Stimulated activated CD4-positive, alpha-beta T cell treated with anti-CD3 and anti-CD28 coated beads, TNF-alpha, amount 100 ng/mL, for 4 hours (primary cell): ENCODE measurements at regions not wholly inside any gene's neighbourhood (a gene's known extent, or its start where the extent isn't known, plus 50 kb on each side); places are given as distances from the start of the nearest gene placed in this dataset.

Experiments used
- DNase-seq, 3 experiments: peaks; one replicate each; pipeline ENCODE4 v3.0.0-alpha.2; 2020; ENCODE audit warnings: low read depth in 3 of 3

DNA sequence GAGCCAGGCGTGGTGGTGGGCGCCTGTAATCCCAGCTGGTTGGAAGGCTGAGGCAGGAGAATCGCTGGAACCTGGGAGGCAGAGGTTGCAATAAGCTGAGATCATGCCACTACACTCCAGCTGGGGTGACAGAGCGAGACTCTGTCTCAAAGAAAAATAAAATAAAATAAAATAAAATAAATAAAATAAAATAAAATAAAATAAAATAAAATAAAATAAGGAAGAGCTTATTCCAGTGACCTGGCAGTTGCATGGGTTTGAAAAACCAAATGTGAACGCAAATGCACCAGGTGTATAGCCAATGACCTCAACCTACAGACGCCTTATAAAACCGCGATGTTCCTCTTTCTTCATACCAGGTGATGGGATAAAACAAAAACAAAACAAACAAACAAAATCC, 995.7 kb downstream of the TYW1 start:
- DNase-seq, result no peak

DNA sequence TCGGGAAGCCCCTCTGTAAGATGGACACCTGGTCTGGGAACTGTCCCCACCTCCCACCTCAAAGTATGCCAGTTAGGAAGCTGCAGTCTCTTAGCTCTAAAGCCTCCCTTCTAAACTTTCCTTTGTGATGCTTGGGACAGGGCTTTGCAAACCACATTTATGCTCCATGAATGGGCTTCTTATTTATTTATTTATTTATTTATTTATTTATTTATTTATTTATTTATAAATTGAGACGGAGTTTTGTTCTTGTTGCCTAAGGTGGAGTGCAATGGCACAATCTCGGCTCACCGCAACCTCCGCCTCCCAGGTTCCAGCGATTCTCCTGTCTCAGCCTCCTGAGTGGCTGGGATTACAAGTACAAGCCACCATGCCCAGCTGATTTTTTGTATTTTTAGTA, 1009.4 kb downstream of the TYW1 start:
- DNase-seq, result no peak

DNA sequence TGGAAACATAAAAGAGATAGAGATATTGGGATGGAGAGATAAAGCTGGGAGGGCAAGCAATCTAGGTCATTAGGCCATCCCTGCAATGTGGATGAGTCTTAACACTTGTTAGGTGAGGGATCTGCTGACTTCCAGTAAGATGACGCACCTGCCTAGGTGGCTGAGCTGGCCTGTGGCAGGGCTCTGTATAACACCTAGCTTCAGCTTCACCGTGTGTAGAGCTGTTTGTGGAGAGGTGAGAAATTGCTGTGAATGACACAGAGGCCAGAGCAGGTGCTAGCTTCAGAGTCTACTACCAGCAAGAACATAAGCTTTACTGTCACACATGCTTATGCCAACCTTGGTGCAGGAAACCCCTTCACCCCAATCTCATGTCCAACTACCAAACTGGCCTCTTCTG, 1010.0 kb downstream of the TYW1 start:
- DNase-seq, result no peak

DNA sequence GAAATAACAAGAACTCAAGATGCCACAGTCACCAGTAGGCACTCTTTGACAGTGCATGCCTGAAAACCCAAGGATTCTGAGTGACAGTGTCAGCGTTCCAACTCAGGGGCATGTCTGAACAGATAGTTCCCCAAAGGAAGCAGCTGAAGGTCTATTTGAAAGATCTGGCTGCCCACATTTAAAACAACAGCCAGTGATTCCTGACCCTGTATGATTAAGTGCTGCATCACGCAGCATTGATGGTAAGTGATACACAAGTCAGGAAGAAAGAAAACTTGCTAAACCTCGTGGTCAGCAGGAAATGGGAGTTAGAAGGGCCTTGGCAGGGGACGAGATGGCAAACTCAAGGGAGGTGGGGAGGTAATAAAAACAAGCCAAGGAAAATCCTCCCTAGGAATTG, 1013.1 kb downstream of the TYW1 start:
- DNase-seq, result no peak

DNA sequence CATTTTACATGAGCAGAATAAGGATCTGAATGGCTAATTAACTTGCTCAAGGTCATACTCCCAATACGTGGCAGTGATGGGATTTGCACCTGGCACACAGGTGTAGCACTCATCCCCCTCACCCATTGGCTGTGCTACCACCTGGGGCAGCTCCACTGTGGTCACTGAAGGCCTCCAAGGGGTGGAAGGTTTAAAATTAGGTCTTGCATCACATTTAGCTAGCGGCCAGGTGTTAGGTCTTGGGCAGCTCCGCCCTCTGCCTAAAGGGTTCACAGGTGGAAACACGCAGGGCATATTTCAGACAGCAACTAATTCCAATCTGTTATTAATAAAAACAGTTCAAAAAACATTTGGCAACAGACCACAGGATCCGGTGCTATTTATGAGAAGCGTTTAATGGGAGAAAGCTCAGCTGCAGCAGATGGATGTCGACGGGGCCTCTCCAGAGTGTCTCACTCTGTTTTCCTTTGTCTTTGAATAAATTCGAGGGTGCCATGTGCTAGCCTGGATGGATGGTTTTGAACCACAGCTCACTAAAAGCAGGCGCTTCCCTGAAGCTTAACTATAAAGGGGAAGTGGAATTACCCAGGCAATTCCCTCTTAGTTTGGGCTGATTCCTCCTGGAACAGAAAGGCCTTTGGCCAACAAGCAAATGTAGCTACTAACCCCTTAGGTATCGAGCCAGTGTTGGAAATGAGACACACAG, 1017.6 kb downstream of the TYW1 start:
- no peak for DNase-seq

DNA sequence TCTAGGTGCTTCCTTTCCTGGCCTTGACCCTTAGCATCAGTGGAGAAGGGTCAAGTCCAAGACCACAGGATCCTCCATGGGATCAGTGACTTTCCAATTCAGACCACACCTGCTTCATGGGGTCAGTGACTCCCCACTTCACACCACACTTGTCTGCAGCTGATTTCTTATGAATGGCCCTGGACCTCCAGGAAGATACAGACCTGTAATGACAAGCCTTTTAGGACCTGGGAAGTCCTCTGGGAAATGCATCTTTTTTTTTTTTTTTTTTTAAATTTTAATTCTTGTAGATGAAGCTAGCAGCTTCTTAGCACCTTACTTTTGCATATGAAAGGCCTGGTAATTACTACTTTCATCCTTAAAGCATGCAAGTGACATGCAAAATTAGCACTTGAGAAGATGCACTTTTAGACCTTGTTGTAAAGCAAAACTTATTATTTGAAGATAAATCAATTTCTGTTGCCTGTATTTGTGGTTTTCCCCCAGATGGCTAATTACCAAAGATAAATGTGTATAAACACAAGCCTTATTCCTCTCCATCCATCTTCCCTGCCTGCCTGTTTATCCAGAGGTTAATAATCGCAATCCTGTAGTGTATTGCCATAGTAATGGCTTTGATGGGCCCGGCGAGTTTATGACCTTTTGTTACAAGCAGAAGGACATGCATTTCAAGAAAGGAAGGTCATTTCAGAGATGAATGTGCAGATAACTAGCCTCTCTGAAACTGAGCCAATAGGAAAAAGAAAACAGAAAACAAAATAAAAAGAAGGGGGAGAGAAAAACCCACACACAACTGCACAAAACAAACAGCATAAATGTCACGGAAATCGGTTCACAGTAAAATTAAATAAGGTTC, 1018.7 kb downstream of the TYW1 start:
- DNase-seq, result no peak

DNA sequence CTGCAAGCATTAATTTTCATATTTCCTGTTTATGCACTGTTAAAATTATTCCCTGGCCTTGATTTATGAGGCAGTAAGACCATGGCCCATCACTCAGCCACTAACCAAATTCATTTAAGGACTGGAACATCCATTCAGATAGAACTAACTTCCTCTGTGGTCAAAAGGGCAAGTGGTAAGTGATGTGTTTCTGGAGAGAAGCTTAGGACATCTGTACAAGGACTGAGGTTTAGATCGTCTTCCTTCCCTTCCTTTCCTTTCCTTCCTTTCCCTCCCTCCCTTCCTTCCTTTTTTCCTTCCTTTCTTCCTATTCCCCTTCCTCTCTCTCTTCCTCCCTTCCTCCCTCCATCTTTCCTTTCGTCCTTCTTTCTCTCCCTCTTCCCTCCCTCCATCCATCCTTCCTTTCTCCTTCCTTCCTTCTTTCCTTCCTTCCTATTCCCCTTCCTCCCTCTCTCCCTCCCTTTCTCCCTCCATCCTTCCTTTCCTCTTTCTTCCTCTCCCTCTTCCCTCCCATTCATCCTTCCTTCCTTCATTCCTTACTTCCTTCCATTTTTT, 1019.4 kb downstream of the TYW1 start:
- no peak for DNase-seq

DNA sequence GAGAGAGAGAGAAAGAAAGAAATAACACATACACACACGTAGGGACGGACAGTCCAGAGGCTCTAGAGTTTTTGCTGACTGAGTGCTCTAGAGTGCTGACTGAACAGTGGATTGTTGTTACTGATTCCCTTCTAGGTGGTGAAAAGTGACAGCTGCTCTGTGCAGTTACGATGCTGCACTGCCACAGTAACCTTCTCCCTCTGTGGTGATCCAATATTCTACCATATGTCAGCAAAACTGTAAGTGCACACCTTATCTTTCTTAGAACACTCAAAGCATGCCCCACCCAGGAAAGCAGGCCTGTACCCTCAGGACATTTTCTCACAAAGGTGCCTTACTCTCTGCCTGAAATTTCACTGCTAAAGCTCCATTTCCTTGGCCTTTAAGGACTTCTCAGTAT, 1023.5 kb downstream of the TYW1 start:
- no peak for DNase-seq

DNA sequence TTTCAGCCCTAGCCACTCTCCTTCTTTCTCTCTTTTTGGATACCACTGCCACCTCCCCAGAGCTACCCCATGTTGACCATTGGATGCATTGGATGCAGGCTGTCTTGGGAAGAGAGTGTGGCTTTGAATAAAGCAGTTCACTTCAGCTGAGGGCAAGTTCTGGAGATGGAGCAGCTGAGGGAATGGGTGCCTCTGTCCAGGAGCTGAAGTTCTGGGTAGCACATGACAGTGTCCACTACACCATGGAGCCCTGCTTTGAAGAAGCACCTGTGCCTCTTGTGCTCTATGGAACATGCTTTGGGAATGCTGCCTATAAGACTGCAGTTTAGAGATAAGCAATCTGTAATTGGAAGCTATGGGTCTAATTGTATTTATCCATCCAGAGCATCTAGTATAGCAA, 1028.7 kb downstream of the TYW1 start:
- DNase-seq, result no peak

DNA sequence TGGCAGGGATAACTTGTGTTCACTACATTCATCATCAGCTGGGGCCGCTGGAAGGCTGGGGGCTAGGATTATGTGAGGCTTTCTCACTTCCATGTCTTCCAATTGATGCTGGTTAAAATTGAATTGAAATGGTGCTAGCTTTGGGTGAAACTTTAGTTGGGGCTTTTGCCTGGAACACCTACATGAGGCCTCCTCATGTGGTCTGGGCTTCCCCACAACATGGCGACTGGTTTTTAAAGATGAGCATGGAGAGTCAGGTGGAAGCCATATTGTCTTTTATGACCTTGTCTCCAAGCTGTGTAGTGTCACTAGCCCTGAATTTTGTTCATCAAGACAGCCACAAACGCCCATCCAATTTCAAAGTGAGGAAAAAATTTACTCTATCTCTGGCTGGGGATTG, 1033.9 kb downstream of the TYW1 start:
- no peak for DNase-seq

DNA sequence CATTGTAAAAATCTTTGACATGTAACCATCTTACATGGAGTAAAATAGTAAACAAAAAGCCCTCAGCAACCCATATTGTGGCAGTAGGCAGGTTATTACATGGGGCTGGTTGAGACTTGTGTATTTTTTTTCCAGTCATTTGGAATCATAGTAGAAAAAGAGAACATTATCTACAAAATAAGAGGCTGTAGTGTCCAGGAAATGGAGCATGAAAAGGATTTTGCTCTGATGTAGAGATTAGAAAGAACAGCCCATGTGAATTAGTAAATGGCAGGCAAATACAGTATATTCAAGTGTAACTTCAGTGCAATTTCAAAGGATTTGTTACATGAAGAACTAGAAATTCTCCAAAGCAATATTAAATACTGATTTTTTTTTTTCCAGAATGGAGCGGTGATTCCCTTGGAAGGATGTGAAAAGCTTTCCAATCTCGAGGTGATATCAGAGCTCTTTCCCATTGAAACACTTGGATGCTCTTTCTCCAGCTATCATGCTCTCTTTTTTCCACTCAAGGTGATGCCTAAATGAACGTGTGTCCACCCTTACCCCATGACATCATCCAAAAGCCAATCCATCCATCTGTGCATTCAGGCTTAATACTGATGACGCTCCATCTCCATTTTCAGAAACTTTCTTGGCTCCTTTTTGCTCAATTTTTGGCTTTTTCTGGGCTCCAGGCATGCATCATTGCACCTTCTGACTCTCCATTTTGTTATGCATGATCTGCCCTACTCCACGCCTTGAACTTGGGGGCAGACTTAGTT, 1034.7 kb downstream of the TYW1 start:
- no peak for DNase-seq

DNA sequence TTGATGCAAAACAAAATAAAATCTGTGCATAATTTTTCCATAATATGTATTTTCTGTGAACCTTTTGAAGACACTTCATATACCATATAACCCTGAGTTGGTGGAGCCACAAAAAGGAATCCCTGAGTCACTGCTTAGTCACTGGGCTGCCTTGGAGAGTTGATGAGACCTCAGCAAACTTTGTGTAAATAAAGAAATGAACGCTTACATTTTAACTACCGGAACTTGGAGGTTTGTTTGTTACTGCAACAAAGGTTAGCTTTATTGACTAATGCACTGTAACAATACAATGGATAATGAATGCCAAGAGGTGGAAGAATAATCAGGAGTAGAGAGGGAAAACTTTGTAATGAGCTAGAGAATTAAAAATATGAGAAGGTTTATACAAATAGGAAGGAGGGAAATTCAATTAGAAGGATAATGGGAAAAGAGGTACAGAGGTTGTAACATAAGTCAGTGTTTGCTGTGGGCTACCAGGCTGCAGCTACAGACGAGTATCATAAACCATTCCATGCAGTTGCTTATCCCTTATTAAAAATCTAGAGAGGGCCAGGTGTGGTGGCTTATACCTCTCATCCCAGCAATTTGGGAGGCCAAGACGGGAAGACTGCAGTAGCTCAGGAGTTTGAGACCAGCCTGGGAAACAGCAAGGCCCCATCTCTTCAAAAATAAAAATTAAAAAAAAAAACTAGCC, 1042.1 kb downstream of the TYW1 start:
- no peak for DNase-seq

DNA sequence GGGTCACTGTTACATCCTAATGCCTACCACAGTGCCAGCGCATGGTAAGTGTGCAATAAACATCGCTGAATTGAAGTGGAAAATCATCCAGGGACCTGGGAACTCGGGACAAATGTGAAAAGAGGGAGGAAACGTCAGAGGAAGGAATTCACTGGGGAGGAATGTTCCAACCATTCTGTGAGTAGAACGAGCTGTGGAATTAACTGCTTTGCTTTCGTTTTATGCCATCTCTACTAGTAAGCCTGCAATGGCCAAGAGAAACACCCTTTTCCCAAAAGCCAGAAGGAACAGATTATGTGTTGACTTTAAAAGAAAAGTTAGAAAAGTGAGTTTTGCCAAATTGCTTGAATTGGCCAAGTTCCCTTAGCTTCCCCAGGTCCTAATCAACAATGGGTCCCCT, 1044.9 kb downstream of the TYW1 start:
- no peak for DNase-seq

DNA sequence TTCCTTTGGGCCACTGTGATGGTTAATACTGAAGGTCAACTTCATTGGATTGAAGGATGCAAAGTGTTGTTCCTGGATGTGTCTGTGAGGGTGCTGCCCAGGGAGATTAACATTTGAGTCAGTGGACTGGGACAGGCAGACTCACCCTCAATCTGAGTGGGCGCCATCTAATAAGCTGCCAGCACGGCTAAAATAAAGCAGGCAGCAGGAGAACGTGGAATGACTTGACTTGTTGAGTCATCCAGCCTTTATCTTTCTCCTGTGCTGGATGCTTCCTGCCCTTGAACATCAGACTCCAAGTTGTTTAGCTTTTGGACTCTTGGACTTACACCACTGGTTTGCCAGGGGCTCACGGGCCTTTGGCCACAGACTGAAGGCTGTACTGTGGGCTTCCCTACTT, 1046.9 kb downstream of the TYW1 start:
- no peak for DNase-seq

DNA sequence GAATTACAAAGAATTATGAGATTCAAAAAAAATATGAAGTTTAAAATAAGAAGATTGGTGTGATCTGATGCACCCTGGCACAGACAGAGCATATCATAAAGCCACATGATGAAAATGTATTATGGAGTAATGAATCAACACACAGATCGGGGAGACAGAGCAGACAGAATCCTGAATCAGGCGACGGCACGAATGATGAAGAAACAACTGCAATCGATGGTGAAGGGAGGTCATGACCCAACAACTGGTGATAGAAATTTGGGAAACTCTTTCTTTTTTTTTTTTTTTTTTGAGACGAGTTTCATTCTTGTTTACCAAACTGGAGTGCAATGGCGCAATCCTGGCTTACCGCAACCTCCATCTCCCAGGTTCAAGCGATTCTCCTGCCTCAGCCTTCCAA, 1054.0 kb downstream of the TYW1 start:
- DNase-seq, result no peak

DNA sequence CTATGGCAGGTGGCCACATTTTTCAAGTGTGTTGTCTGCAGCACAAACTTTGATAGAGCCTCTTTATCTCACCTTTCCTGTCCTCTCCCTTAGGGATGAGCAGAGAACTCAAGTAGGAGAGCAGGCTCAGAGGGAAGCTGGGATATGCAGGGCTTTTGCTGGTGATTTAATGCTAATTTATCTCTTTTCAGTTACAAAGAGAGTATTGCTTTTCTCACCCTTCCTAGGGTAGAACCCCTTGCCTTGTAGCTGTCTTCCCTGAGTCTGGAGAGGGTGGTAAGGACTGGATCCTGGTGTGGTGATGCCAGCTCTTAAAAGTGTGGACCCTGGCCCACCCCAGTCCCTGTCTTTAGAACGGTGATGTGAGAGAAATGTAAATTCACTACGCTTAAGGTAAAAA, 1061.4 kb downstream of the TYW1 start:
- no peak for DNase-seq

DNA sequence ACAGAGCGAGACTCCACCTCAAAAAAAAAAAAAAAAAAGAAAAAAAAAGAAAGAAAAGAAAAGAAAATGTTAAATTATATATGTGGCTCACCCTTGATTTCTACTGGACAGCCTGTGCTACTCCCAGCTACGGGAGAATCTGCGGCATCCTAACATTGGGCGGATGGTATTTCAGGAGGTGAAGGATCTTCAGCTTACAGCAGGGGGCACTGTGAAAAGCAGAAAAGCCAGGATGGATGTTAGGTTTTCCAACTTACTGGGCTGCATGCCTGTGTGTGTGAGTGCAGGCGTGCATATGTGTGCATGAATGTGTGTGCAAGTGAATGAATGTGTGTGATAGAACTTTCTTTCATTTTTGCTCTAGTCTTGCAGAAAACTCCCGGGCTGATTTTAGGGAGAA, 1066.5 kb downstream of the TYW1 start:
- DNase-seq, result no peak

DNA sequence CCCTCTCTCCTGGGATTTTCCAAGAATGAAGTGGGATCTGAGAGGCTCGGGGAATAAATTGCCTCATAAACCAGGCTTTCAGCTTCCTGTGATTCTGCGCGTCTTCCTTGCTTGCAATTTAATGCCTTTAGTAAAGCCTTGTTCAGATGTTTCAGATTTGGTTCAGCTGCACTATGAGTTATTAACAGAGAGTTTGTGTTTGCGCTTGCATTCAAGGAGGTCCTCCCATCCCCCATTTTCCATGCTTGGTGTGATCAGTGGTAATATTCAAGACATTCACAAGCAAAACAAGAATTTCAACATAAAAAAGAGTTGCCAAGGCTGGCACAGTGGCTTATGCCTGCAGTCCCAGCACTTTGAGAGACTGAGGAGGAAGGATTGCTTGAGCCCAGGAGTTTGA, 1068.9 kb downstream of the TYW1 start:
- DNase-seq, result no peak

DNA sequence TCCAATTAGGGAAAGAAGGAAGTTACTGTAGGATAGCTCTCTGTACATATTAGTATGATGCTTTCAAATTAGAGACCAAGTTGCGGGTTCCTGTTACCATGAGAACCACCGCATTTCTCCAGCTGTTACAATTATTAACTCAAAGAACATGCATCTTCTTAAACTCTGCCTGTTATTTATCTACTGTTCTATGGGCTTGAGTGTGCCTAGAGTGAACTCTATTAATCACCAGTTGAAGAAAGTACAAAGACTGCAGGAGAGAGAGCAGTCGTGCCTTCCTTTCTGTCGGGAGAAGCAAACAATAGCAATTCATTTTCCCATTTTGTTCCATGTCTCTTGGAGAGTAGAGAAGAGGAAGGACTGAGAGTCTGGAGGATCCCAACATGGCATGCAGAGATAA, 1071.2 kb downstream of the TYW1 start:
- DNase-seq, result no peak

DNA sequence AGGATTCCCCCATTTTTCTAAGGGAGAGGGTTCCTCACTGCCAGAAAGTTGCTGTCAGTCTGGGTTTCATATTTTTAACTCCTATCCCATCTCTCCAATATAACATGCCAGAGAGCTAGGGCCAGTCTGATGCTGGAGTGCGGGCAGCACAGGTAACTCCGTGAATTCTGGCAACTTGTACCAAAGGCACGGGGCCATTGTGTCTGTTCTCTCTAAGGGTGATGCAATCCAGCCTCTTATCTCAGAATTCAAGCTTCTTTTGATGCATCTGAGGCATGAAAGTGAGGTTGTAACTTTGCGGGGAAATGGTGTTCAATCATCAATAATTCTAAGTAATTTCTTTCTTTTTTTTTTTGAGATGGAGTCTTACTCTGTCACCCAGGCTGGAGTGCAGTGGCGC, 1074.4 kb downstream of the TYW1 start:
- DNase-seq, result no peak

DNA sequence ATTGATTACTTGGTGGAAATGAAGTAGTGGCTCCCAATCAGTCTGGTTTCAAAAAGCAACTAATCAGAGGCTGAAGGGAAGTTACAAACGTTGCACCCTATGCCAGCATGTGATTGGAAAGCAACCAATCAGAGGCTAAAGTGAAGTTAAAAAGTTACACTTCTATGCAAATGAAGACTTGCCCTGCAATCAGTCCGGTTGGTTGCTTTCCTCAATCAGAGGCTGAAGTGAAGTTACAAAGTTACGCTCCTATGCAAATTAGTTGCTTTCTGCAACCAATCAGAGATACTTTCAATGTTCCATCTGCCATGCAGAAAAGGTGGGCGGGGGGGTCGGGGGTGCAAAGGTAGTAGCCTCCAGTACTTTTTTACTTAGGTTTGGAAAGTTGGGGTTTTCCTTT, 1077.1 kb downstream of the TYW1 start:
- no peak for DNase-seq

DNA sequence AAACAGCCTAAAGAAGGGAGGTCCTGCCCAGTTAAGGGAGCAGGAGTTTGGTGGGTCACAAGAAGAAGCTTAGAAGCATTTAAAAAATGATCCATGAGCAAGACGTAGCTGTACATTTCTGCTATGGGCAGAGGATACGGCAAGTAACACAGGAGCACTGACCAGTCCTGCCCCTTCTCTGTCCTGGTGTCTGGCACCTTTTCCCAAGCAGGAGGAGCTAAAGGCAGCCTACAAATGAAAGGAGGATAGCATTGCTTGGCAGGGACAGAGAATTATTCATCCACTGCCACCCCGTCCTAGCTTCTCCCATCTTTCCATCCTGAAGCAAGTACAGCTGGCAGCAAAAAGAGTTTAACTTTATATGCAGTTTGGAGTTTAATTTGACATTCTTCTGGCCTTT, 1077.6 kb downstream of the TYW1 start:
- no peak for DNase-seq
